LNCaP clone FGC (cell line): ENCODE measurements at regions not wholly inside any gene's neighbourhood (a gene's known extent, or its start where the extent isn't known, plus 50 kb on each side); places are given as distances from the start of the nearest gene placed in this dataset.

Experiments
- DNase-seq: peaks from one replicate; pipeline ENCODE4 v3.0.0-alpha.2; 2011; ENCODE audit warnings: low read depth
- H3K4me3 ChIP-seq: 2 replicates; pipeline ENCODE4 v1.5.1; 2011; ENCODE audit warnings: mild to moderate bottlenecking, low read depth, low read length, control low read depth
- TF ChIP-seq, protein P1 (sequence below): IDR thresholded peaks from 2 replicates; pipeline ENCODE4 v1.5.1; 2012; ENCODE audit warnings: mild to moderate bottlenecking; ENCODE audit not compliant: control insufficient read depth, insufficient read depth; ENCODE audit errors: extremely low read depth

DNA sequence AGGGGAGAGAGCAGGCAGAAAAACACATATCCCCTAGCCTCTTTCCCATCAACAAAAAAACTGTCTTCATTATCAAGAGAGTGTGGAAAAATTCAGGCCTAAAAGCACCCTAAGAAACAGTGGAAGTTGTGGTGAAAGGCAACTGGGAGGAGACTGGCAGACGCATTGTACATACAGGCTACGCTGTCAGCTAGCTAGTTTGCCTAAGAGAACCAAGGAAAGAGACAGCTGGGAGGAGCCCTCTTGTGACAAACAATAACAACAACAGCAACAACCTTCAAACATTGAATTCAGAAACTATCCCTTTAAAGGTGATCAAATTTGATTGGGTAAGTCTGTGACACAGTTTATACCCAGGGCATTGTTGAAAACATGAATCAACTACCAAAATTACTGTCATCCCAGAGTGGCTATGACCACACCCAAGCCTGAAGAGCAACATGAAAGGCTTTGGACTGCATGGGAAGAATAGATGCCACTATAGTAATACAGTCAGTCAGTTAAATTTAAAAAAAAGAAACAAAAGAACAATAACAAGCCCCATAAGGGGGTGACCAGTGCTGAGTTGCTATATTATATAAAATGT lies 88.9 kb upstream of the CRIM1 start:
- TF ChIP-seq, protein P1, sequence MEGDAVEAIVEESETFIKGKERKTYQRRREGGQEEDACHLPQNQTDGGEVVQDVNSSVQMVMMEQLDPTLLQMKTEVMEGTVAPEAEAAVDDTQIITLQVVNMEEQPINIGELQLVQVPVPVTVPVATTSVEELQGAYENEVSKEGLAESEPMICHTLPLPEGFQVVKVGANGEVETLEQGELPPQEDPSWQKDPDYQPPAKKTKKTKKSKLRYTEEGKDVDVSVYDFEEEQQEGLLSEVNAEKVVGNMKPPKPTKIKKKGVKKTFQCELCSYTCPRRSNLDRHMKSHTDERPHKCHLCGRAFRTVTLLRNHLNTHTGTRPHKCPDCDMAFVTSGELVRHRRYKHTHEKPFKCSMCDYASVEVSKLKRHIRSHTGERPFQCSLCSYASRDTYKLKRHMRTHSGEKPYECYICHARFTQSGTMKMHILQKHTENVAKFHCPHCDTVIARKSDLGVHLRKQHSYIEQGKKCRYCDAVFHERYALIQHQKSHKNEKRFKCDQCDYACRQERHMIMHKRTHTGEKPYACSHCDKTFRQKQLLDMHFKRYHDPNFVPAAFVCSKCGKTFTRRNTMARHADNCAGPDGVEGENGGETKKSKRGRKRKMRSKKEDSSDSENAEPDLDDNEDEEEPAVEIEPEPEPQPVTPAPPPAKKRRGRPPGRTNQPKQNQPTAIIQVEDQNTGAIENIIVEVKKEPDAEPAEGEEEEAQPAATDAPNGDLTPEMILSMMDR, result no peak

DNA sequence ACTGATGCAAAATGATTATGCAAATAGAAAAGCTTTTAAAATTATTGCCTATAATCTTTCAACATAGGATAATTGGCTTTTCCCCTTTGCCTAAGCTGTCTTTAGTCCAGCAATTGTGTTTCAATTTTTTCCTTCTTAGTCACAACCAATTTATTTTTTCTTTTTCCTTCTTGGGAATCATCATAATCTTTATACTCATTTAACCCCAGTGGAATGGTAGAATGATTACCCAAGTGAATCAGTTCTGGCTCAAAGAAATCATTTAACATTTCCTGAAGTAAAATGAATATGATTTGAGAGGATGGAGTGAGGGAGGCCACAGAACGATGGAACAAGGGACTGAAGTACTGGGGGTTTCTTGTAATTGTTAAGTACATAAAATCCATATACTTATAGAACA lies 93.0 kb upstream of the CRIM1 start:
- H3K4me3 ChIP-seq, result no peak overlapping the region
- TF ChIP-seq, protein P1, result no peak
- no peak for DNase-seq

More for the DNA sequence above, 88.9 kb upstream of the CRIM1 start:
- no peak overlapping the region for H3K4me3 ChIP-seq
- no peak for DNase-seq

DNA sequence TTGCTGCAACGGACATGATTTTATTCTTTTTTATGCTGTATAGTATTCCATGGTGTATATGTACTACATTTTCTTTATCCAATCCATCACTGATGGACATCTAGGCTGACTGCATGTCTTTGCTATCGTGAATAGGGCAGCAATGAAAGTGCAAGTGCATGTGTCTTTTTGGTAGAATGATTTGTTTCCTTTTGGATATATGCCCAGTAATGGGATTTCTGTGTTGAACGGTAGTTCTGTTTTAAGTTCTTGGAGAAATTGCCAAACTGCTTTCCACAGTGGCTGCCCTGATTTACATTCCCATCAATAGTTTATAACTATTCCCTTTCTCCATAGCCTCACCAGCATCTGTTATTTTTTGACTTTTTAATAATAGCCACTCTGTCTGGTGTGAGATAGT lies 99.7 kb upstream of the CRIM1 start:
- H3K4me3 ChIP-seq, result no peak overlapping the region
- TF ChIP-seq, protein P1, result no peak
- no peak for DNase-seq

DNA sequence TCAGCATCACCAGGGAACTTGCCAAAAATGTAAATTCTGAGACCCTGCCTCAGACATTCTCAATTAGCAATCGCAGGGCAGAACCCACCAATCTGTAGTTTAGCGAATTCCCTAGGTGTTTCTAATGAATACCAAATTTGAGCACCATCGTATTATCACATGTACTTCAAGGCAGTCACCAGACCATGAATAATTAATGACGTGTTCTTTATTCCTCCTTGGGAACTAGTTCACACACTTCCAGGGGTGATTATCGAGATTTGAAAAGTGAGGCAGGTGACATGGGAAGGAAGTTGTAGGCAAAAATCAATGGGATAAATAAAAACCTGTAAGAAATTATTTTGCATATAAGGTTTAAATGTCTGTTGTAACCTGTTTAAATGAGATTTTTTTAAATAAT lies 102.5 kb upstream of the CRIM1 start:
- no peak for DNase-seq
- no peak overlapping the region for H3K4me3 ChIP-seq
- TF ChIP-seq, protein P1, result no peak

DNA sequence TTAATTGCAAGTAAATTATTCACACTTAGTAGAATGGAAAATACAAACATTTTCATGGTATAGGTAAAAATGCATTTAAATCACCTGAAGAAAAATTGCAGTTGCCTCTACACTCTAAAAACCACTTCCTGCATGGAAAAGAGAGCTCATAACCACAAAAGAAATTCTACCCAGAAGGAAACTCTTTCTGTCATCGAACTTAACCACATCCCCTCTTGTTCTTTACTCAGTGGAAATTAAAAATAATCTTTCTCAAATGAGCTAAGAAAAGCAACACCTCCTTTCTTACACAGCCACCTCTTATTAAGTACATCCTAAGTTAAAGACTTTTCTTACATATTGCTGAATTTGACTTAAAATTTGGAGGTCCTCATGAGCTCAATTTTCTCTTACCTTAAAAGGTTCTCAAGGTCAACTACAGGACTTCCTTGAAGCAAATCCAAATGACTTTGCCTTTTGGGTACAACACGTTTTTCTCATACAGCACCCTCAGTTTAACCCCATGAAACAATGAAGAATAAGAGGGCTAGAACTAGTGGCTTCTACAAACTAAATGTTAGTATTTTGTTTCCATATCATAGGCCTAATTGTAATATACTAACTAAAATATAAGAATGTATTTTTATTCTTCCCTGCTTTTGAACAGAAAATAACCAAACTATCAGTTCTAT lies 109.1 kb upstream of the CRIM1 start:
- H3K4me3 ChIP-seq, result no peak overlapping the region
- TF ChIP-seq, protein P1, result no peak
- DNase-seq, result no peak

DNA sequence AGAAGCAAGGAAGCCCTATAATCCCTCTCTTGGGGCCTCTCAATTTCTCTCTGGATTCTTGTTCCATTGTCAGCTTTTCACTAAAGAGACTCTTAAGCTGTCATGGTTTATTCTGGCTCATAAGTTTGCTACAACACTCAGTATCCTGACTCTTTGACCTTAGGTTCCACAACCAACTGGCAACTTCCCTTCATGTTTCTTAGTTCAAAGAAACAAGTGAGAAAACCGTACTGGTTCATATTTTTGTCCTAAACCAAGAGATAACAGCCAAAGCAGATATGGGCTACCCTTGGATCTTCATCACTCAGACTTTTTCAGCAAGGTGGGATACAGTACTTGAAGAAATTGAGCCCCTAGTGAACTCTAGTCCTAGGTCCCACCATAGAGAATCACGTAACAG lies 109.9 kb upstream of the CRIM1 start:
- no peak for DNase-seq
- TF ChIP-seq, protein P1, result no peak
- no peak overlapping the region for H3K4me3 ChIP-seq

DNA sequence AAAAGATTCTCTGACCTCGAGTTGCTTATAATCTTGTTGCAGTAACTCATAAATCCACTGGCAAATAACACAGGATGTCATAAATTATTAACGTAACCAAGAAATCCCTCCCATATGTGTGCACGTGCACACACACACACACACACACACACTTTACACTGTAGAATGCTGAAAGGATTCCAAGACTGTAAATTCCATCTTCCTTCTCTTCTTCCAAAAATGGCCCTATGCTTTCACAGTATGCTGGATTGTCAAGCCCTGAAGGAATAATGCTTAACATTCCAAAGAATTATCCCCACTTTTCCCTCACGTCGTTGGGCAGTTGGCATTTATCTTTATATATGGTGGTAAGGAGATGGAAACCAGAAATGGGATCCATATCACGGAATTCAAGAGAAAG lies 117.5 kb upstream of the CRIM1 start:
- DNase-seq, result no peak
- H3K4me3 ChIP-seq, result no peak overlapping the region

More for the DNA sequence above, 117.5 kb upstream of the CRIM1 start:
- TF ChIP-seq, protein P1, result no peak
